ENCODE measurements at regions not wholly inside any gene's neighbourhood (a gene's known extent, or its start where the extent isn't known, plus 50 kb on each side); places are given as distances from the start of the nearest gene placed in this dataset.

- DNase-seq (ENCODE audit: low read depth in 2 of 2) = no peak
These were observed 577.7 kb downstream of the MRPL39 start for GRCh38 chr21:25029580-25029979.

GRCh38 chr21:25025596-25025995 is 581.7 kb downstream of the MRPL39 start:
- no peak for DNase-seq (ENCODE audit: low read depth in 2 of 2)

- DNase-seq (ENCODE audit: low read depth in 2 of 2) = no peak
These were observed 582.6 kb downstream of the MRPL39 start for GRCh38 chr21:25024639-25025038.

GRCh38 chr21:25005388-25005787 is 601.9 kb downstream of the MRPL39 start:
- no peak for DNase-seq (ENCODE audit: low read depth in 2 of 2)

- DNase-seq (ENCODE audit: low read depth in 2 of 2) = no peak
These were observed 604.6 kb downstream of the MRPL39 start for GRCh38 chr21:25002676-25003075.

- DNase-seq (ENCODE audit: low read depth in 2 of 2) = no peak
These were observed 612.1 kb downstream of the MRPL39 start for GRCh38 chr21:24995216-24995615.

- DNase-seq (ENCODE audit: low read depth in 2 of 2) = no peak
These were observed 612.6 kb downstream of the MRPL39 start for GRCh38 chr21:24994717-24995116.

GRCh38 chr21:24989516-24989915 is 617.8 kb downstream of the MRPL39 start:
- no peak for DNase-seq (ENCODE audit: low read depth in 2 of 2)

- DNase-seq (ENCODE audit: low read depth in 2 of 2) = no peak
These were observed 618.3 kb downstream of the MRPL39 start for GRCh38 chr21:24988941-24989340.

GRCh38 chr21:24976238-24976637 is 631.0 kb downstream of the MRPL39 start:
- DNase-seq (ENCODE audit: low read depth in 2 of 2) = no peak

- DNase-seq (ENCODE audit: low read depth in 2 of 2) = no peak
These were observed 638.2 kb downstream of the MRPL39 start for GRCh38 chr21:24969068-24969467.

GRCh38 chr21:24955275-24955961 is 651.9 kb downstream of the MRPL39 start:
- DNase-seq (ENCODE audit: low read depth in 2 of 2) = no peak

GRCh38 chr21:24948186-24948585 is 659.1 kb downstream of the MRPL39 start:
- DNase-seq (ENCODE audit: low read depth in 2 of 2) = no peak

GRCh38 chr21:24945910-24946309 is 661.4 kb downstream of the MRPL39 start:
- DNase-seq (ENCODE audit: low read depth in 2 of 2) = no peak

GRCh38 chr21:24941316-24942185 is 665.7 kb downstream of the MRPL39 start:
- no peak for DNase-seq (ENCODE audit: low read depth in 2 of 2)

GRCh38 chr21:24939291-24939690 is 668.0 kb downstream of the MRPL39 start:
- no peak for DNase-seq (ENCODE audit: low read depth in 2 of 2)

GRCh38 chr21:24938573-24938972 is 668.7 kb downstream of the MRPL39 start:
- no peak for DNase-seq (ENCODE audit: low read depth in 2 of 2)

GRCh38 chr21:24935991-24936390 is 671.3 kb downstream of the MRPL39 start:
- no peak for DNase-seq (ENCODE audit: low read depth in 2 of 2)

- DNase-seq (ENCODE audit: low read depth in 2 of 2) = no peak
These were observed 696.7 kb downstream of the MRPL39 start for GRCh38 chr21:24910591-24910990.

- DNase-seq (ENCODE audit: low read depth in 2 of 2) = no peak
These were observed 703.2 kb downstream of the MRPL39 start for GRCh38 chr21:24903994-24904635.

- DNase-seq (ENCODE audit: low read depth in 2 of 2) = no peak
These were observed 708.1 kb downstream of the MRPL39 start for GRCh38 chr21:24899138-24899537.

- DNase-seq (ENCODE audit: low read depth in 2 of 2) = no peak
These were observed 709.4 kb downstream of the MRPL39 start for GRCh38 chr21:24897883-24898282.

- DNase-seq (ENCODE audit: low read depth in 2 of 2) = no peak
These were observed 710.6 kb downstream of the MRPL39 start for GRCh38 chr21:24896735-24897124.
